ENCODE measurements at regions not wholly inside any gene's neighbourhood (a gene's known extent, or its start where the extent isn't known, plus 50 kb on each side); places are given as distances from the start of the nearest gene placed in this dataset.

DNA sequence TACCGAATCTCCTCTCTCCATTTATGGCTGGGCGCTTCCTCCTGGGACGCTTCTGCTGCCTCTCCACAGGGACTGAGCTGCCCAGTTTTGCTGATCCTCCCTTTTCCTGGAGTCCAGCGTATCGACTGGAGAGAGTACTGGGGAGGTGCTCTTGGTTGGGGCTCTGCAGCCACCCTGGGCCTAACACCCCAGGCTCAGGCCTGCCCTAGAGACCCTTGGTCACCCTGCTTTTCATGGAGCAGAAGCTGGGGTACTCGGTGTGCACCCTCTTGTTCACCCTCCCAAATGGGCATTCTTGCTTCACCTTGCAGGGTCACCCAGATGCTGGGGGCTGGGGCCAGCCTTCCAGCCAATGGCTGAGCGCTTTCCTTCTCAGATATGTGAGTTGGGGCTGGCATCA is 88.8 kb upstream of the RET start:
- DNase-seq (ENCODE audit: low spot score): no peak
- ChIA-PET CTCF (no interaction called here), POLR2A (ENCODE audit: low non-redundant PET) (no interaction called here)
- Histone ChIP-seq H3K4me3 (ENCODE audit: low read depth, low read length, poor library complexity, severe bottlenecking) (no peak overlapping the region), H3K36me3 (ENCODE audit: insufficient read depth, low read length, poor library complexity, severe bottlenecking) (no peaks in the 10 kb centered on the region), H3K4me1 (ENCODE audit: insufficient read depth, low read length, poor library complexity, severe bottlenecking) (no peaks in the 10 kb centered on the region), H3K27me3 (replicated peaks; ENCODE audit: insufficient read depth, low read depth, low read length, poor library complexity) (no peaks in the 10 kb centered on the region), H3K9me3 (ENCODE audit: low read depth, low read length, poor library complexity, severe bottlenecking) (no peaks in the 10 kb centered on the region), H3K27ac (ENCODE audit: low read depth, low read length, poor library complexity, severe bottlenecking) (no peak overlapping the region)
- TF ChIP-seq, protein P1, sequence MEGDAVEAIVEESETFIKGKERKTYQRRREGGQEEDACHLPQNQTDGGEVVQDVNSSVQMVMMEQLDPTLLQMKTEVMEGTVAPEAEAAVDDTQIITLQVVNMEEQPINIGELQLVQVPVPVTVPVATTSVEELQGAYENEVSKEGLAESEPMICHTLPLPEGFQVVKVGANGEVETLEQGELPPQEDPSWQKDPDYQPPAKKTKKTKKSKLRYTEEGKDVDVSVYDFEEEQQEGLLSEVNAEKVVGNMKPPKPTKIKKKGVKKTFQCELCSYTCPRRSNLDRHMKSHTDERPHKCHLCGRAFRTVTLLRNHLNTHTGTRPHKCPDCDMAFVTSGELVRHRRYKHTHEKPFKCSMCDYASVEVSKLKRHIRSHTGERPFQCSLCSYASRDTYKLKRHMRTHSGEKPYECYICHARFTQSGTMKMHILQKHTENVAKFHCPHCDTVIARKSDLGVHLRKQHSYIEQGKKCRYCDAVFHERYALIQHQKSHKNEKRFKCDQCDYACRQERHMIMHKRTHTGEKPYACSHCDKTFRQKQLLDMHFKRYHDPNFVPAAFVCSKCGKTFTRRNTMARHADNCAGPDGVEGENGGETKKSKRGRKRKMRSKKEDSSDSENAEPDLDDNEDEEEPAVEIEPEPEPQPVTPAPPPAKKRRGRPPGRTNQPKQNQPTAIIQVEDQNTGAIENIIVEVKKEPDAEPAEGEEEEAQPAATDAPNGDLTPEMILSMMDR (conservative IDR thresholded peaks at IDR 0.05; ENCODE audit: low read depth, low read length): no peak
- TF ChIP-seq EZH2 (IDR thresholded peaks at IDR 0.05; ENCODE audit: borderline replicate concordance, low read depth, low read length, poor library complexity, severe bottlenecking): no peak
- no TSS peak for BruUV-seq (replicated peaks)
- intact Hi-C loops (cut with micrococcal nuclease; ENCODE audit: unreplicated experiment): no loop called here

DNA sequence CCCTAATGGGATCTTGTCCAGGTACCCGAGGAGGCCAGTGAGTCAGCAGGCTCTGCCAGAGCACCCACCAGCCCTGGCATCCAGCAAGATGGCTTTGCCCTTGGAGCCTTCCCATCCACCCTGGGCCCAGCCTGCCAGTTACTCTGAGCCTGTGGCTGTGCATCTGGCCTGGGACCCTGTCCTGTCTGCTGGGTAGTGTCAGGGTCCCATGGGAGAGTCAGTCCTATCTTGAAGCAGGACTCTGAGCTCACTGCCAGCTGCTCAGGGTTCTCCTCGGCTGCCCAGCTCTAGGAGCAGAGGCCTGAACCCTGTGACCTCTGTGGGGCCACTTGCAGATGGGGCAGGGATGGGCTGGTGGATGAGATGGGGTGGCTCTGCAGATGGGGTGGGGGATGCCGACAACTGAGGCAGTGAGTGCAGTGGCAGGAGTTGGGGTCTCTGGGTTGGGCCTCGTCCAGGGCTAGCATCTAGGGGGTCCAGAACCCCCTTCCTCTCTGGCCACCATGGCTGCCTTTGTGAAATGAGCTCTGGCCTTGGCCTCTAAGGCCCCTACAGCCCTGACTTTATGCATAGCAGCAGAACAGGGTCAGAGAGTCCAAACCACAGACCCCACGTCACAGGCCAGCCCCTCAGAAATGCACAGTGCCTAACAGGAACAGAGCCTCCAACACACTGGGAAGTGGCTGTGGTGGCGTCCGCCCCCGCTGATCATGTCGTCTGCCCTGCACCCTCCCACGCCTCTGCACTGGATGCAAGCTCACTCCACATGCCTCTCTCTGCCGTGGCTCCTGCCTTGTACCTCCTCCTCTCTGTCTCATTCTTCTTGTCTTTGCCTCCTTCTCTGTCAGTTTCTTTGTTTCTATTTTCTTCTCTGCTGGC is 88.1 kb upstream of the RET start:
- BruUV-seq (replicated peaks): no TSS peak
- CTCF ChIA-PET: no interaction called here
- POLR2A ChIA-PET (ENCODE audit: low non-redundant PET): no interaction called here
- no peak for DNase-seq (ENCODE audit: low spot score)
- Histone ChIP-seq H3K36me3 (ENCODE audit: insufficient read depth, low read length, poor library complexity, severe bottlenecking) (no peaks in the 10 kb centered on the region), H3K4me1 (ENCODE audit: insufficient read depth, low read length, poor library complexity, severe bottlenecking) (no peaks in the 10 kb centered on the region), H3K9me3 (ENCODE audit: low read depth, low read length, poor library complexity, severe bottlenecking) (no peaks in the 10 kb centered on the region), H3K4me3 (ENCODE audit: low read depth, low read length, poor library complexity, severe bottlenecking) (no peak overlapping the region), H3K27ac (ENCODE audit: low read depth, low read length, poor library complexity, severe bottlenecking) (no peak overlapping the region), H3K27me3 (replicated peaks; ENCODE audit: insufficient read depth, low read depth, low read length, poor library complexity) (no peaks in the 10 kb centered on the region)
- intact Hi-C loops (cut with micrococcal nuclease; ENCODE audit: unreplicated experiment): no loop called here
- TF ChIP-seq, protein P1 (conservative IDR thresholded peaks at IDR 0.05; ENCODE audit: low read depth, low read length): no peak
- TF ChIP-seq EZH2 (IDR thresholded peaks at IDR 0.05; ENCODE audit: borderline replicate concordance, low read depth, low read length, poor library complexity, severe bottlenecking): no peak

- H3K9me3 ChIP-seq (ENCODE audit: low read depth, low read length, poor library complexity, severe bottlenecking): no peaks in the 10 kb centered on the region
- no TSS peak for BruUV-seq (replicated peaks)
- intact Hi-C loops (cut with micrococcal nuclease; ENCODE audit: unreplicated experiment): no loop called here
- no peaks in the 10 kb centered on the region for H3K27me3 ChIP-seq (replicated peaks; ENCODE audit: insufficient read depth, low read depth, low read length, poor library complexity)
- no peak for DNase-seq (ENCODE audit: low spot score)
- no peak overlapping the region for H3K4me3 ChIP-seq (ENCODE audit: low read depth, low read length, poor library complexity, severe bottlenecking)
- CTCF ChIA-PET: no interaction called here
- POLR2A ChIA-PET (ENCODE audit: low non-redundant PET): no interaction called here
- no peaks in the 10 kb centered on the region for H3K4me1 ChIP-seq (ENCODE audit: insufficient read depth, low read length, poor library complexity, severe bottlenecking)
- no peak for TF ChIP-seq EZH2 (IDR thresholded peaks at IDR 0.05; ENCODE audit: borderline replicate concordance, low read depth, low read length, poor library complexity, severe bottlenecking)
- TF ChIP-seq, protein P1 (conservative IDR thresholded peaks at IDR 0.05; ENCODE audit: low read depth, low read length): no peak
- H3K27ac ChIP-seq (ENCODE audit: low read depth, low read length, poor library complexity, severe bottlenecking): no peak overlapping the region
- H3K36me3 ChIP-seq (ENCODE audit: insufficient read depth, low read length, poor library complexity, severe bottlenecking): no peaks in the 10 kb centered on the region
Measured at GRCh38 chr10:42989481-42989921, 87.4 kb upstream of the RET start.

Data from A673 (cell line).